ENCODE measurements at regions not wholly inside any gene's neighbourhood (a gene's known extent, or its start where the extent isn't known, plus 50 kb on each side); places are given as distances from the start of the nearest gene placed in this dataset.

DNA sequence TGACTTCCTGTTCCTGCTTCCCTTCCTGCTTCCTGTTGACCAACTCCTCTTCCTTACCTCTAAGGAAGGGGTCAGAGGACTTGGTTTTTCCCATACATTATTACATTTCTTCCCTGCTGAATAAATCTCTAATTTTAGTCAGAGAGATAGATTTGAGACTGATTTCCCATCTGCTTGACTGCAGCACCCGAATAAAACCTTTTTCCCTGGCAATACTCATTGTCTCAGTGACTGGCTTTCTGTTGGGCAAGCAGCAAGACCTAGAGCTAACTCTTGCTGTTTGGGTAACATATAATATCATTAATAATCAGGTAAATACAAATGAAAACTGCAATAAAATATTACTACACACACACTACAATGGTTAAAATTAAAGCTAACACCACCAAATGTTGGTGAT, 132.2 kb downstream of the FSCB start:
- TF ChIP-seq, protein P1, sequence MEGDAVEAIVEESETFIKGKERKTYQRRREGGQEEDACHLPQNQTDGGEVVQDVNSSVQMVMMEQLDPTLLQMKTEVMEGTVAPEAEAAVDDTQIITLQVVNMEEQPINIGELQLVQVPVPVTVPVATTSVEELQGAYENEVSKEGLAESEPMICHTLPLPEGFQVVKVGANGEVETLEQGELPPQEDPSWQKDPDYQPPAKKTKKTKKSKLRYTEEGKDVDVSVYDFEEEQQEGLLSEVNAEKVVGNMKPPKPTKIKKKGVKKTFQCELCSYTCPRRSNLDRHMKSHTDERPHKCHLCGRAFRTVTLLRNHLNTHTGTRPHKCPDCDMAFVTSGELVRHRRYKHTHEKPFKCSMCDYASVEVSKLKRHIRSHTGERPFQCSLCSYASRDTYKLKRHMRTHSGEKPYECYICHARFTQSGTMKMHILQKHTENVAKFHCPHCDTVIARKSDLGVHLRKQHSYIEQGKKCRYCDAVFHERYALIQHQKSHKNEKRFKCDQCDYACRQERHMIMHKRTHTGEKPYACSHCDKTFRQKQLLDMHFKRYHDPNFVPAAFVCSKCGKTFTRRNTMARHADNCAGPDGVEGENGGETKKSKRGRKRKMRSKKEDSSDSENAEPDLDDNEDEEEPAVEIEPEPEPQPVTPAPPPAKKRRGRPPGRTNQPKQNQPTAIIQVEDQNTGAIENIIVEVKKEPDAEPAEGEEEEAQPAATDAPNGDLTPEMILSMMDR (IDR thresholded peaks at IDR 0.05; ENCODE audit: insufficient read depth, low read length, poor library complexity, severe bottlenecking) = no peak
- DNase-seq (ENCODE audit: extremely low read depth, insufficient read length) = no peak
- Histone ChIP-seq H3K36me3 (ENCODE audit: control insufficient read depth, insufficient read depth, low read length) (no peaks in the 10 kb centered on the region), H3K27me3 (replicated peaks; ENCODE audit: control insufficient read depth, insufficient read depth, low read length) (no peaks in the 10 kb centered on the region), H3K4me3 (replicated peaks; ENCODE audit: low read depth, low read length) (no peak overlapping the region)

DNA sequence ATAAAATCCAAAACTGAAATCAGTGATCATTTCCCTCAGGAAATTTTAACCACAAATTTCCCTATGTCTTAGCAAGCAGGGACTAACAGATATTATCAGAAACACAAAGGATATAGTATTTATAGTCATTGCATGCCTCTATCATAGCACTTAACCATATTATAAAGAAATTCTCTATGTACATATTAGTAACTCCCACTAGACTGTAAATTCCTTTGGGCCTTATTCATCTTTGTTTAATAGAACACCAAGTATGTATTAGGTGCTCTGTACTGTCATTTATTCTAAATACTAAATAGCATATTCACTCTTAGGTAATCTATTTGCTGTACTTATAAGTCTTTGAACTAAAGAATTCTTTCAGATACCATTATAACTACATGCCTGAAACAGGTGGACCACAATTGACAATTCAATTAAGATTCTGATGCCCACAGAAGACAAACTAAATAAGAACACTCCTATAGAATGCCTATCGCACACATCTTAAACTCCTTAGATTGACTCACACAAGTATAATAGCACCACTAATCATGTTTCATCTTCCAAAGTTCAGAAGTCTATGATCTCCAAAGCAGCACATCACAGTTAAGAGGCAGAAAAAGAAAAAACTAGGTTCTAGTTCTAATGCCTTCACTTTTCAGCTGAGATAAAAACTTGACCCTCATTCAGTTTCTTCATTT, 134.1 kb downstream of the FSCB start:
- no peak for DNase-seq (ENCODE audit: extremely low read depth, insufficient read length)
- Histone ChIP-seq H3K4me3 (replicated peaks; ENCODE audit: low read depth, low read length) (no peak overlapping the region), H3K36me3 (ENCODE audit: control insufficient read depth, insufficient read depth, low read length) (no peaks in the 10 kb centered on the region), H3K27me3 (replicated peaks; ENCODE audit: control insufficient read depth, insufficient read depth, low read length) (no peaks in the 10 kb centered on the region)
- TF ChIP-seq, protein P1 (IDR thresholded peaks at IDR 0.05; ENCODE audit: insufficient read depth, low read length, poor library complexity, severe bottlenecking) = no peak

DNA sequence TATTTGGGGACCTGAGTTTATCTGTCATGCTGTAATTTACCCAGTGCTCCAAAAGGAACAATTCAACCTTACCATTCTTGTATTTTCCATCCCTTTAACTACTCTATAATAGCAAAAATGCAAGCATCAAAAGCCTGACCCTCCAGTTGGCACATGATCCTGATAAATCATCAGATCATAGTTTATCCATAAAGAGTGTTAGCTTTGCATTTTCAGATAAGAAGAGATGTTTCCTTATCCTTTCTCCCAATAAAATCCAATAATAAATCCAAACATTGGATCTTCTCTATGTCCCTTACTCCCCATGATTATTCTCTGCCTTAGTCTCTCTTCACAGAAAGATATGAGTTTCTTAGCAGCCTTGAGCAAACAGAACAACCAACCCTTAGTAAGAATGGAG, 134.9 kb downstream of the FSCB start:
- DNase-seq (ENCODE audit: extremely low read depth, insufficient read length) = no peak
- TF ChIP-seq, protein P1 (IDR thresholded peaks at IDR 0.05; ENCODE audit: insufficient read depth, low read length, poor library complexity, severe bottlenecking) = no peak
- Histone ChIP-seq H3K4me3 (replicated peaks; ENCODE audit: low read depth, low read length) (no peak overlapping the region), H3K27me3 (replicated peaks; ENCODE audit: control insufficient read depth, insufficient read depth, low read length) (no peaks in the 10 kb centered on the region), H3K36me3 (ENCODE audit: control insufficient read depth, insufficient read depth, low read length) (no peaks in the 10 kb centered on the region)

DNA sequence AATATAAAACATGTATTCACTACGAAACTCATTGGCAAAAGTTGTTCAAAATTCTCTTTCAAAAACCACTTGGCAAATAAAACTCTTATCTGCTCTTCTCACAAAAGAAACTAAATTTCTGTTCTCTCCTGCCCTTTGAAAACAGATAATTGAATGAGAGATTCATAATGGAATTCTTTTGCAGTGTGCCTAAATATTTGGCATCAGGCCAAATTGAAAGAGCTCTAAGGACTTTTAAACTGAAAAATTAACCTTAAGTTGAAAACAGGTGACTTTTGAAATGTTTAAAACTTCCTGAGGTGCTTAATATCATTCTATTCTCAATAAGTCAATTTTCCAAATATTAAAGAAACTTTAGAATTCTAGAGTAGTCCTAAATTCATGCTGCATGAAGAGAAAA, 136.4 kb downstream of the FSCB start:
- H3K4me3 ChIP-seq (replicated peaks; ENCODE audit: low read depth, low read length) = no peak overlapping the region
- H3K36me3 ChIP-seq (ENCODE audit: control insufficient read depth, insufficient read depth, low read length) = no peaks in the 10 kb centered on the region
- no peaks in the 10 kb centered on the region for H3K27me3 ChIP-seq (replicated peaks; ENCODE audit: control insufficient read depth, insufficient read depth, low read length)
- TF ChIP-seq, protein P1 (IDR thresholded peaks at IDR 0.05; ENCODE audit: insufficient read depth, low read length, poor library complexity, severe bottlenecking) = no peak
- no peak for DNase-seq (ENCODE audit: extremely low read depth, insufficient read length)

DNA sequence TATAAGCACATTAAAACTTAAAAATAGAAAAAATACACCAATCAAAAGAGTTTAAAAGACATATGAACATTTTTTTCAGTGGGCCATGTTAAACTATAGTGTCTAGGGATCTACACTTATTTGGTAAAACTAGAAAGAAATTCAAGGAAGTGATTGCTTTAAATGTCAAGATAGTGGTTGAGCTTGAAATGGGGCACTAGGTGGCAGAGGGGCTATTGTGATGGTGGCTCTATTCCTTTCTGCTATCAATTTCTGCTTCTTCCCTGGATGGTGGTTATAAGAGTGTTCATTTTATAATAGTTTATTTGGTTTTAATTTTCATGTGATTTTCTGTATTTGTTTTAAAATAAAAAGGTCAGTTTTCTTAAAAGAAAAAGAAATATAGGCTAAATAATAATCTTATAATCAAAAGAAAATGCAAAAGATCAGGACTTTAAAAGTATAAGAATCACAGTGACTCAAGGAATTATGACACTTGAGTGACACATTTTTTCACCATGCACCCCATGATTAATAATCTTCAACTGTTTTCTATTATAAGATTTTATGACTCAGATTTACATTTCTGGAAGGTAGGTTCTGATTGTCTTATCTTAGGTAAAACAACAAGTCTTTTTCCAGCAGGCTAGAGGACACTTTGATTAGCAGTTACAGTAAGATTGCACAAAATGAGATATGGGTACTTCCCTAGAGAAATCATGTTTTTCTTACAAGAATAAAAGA, 137.5 kb downstream of the FSCB start:
- TF ChIP-seq, protein P1 (IDR thresholded peaks at IDR 0.05; ENCODE audit: insufficient read depth, low read length, poor library complexity, severe bottlenecking) = no peak
- Histone ChIP-seq H3K4me3 (replicated peaks; ENCODE audit: low read depth, low read length) (no peak overlapping the region), H3K27me3 (replicated peaks; ENCODE audit: control insufficient read depth, insufficient read depth, low read length) (no peaks in the 10 kb centered on the region), H3K36me3 (ENCODE audit: control insufficient read depth, insufficient read depth, low read length) (no peaks in the 10 kb centered on the region)
- no peak for DNase-seq (ENCODE audit: extremely low read depth, insufficient read length)

All from GM06990 (cell line).